ENCODE measurements at regions not wholly inside any gene's neighbourhood (a gene's known extent, or its start where the extent isn't known, plus 50 kb on each side); places are given as distances from the start of the nearest gene placed in this dataset.

- Histone ChIP-seq H3K27me3 (ENCODE audit: insufficient read depth, low read length) (peaks cover under 1% of the 10 kb centered on the region), H3K36me3 (ENCODE audit: insufficient read depth, low read length) (no peaks in the 10 kb centered on the region), H3K9me3 (ENCODE audit: low read length) (no peaks in the 10 kb centered on the region), H2AFZ (ENCODE audit: low read depth, low read length) (no peak overlapping the region), H3K4me3 (ENCODE audit: low read length) (no peak overlapping the region), H3K4me1 (ENCODE audit: insufficient read depth, low read length) (peaks cover 2% of the 10 kb centered on the region)
These were observed 132.7 kb downstream of the KLF13 start for GRCh38 chr15:31459400-31459748.

- H3K4me1 ChIP-seq (ENCODE audit: insufficient read depth, low read length): peaks cover 2% of the 10 kb centered on the region
- H3K36me3 ChIP-seq (ENCODE audit: insufficient read depth, low read length): no peaks in the 10 kb centered on the region
- H3K27me3 ChIP-seq (ENCODE audit: insufficient read depth, low read length): peaks cover 4% of the 10 kb centered on the region
- no peaks in the 10 kb centered on the region for H3K9me3 ChIP-seq (ENCODE audit: low read length)
- H3K4me3 ChIP-seq (ENCODE audit: low read length): no peak overlapping the region
- no peak overlapping the region for H2AFZ ChIP-seq (ENCODE audit: low read depth, low read length)
These were observed 134.7 kb downstream of the KLF13 start for GRCh38 chr15:31461375-31461774.

- Histone ChIP-seq H3K36me3 (ENCODE audit: insufficient read depth, low read length) (no peaks in the 10 kb centered on the region), H3K9me3 (ENCODE audit: low read length) (no peaks in the 10 kb centered on the region), H3K4me3 (ENCODE audit: low read length) (no peak overlapping the region), H3K4me1 (ENCODE audit: insufficient read depth, low read length) (peaks cover 2% of the 10 kb centered on the region), H2AFZ (ENCODE audit: low read depth, low read length) (no peak overlapping the region), H3K27me3 (ENCODE audit: insufficient read depth, low read length) (peaks cover 4% of the 10 kb centered on the region)
These were observed 135.4 kb downstream of the KLF13 start for GRCh38 chr15:31461911-31462480.

GRCh38 chr15:31463521-31464102 lies 137.0 kb downstream of the KLF13 start:
- no peak overlapping the region for H2AFZ ChIP-seq (ENCODE audit: low read depth, low read length)
- no peaks in the 10 kb centered on the region for H3K36me3 ChIP-seq (ENCODE audit: insufficient read depth, low read length)
- H3K27me3 ChIP-seq (ENCODE audit: insufficient read depth, low read length): peaks cover 4% of the 10 kb centered on the region
- H3K4me3 ChIP-seq (ENCODE audit: low read length): no peak overlapping the region
- H3K9me3 ChIP-seq (ENCODE audit: low read length): no peaks in the 10 kb centered on the region
- peaks cover 2% of the 10 kb centered on the region for H3K4me1 ChIP-seq (ENCODE audit: insufficient read depth, low read length)

- H2AFZ ChIP-seq (ENCODE audit: low read depth, low read length): no peak overlapping the region
- no peaks in the 10 kb centered on the region for H3K9me3 ChIP-seq (ENCODE audit: low read length)
- no peak overlapping the region for H3K4me3 ChIP-seq (ENCODE audit: low read length)
- no peaks in the 10 kb centered on the region for H3K36me3 ChIP-seq (ENCODE audit: insufficient read depth, low read length)
- no peaks in the 10 kb centered on the region for H3K4me1 ChIP-seq (ENCODE audit: insufficient read depth, low read length)
- H3K27me3 ChIP-seq (ENCODE audit: insufficient read depth, low read length): peaks cover 4% of the 10 kb centered on the region
These were observed 137.8 kb downstream of the KLF13 start for GRCh38 chr15:31464216-31465082.

GRCh38 chr15:31465083-31465955 lies 138.7 kb downstream of the KLF13 start:
- Histone ChIP-seq H3K27me3 (ENCODE audit: insufficient read depth, low read length) (peaks cover 4% of the 10 kb centered on the region), H2AFZ (ENCODE audit: low read depth, low read length) (no peak overlapping the region), H3K9me3 (ENCODE audit: low read length) (no peaks in the 10 kb centered on the region), H3K36me3 (ENCODE audit: insufficient read depth, low read length) (no peaks in the 10 kb centered on the region), H3K4me3 (ENCODE audit: low read length) (no peak overlapping the region), H3K4me1 (ENCODE audit: insufficient read depth, low read length) (no peaks in the 10 kb centered on the region)

- no peak overlapping the region for H3K4me3 ChIP-seq (ENCODE audit: low read length)
- H3K4me1 ChIP-seq (ENCODE audit: insufficient read depth, low read length): no peaks in the 10 kb centered on the region
- no peak overlapping the region for H2AFZ ChIP-seq (ENCODE audit: low read depth, low read length)
- H3K27me3 ChIP-seq (ENCODE audit: insufficient read depth, low read length): peaks cover 4% of the 10 kb centered on the region
- no peaks in the 10 kb centered on the region for H3K36me3 ChIP-seq (ENCODE audit: insufficient read depth, low read length)
- H3K9me3 ChIP-seq (ENCODE audit: low read length): no peaks in the 10 kb centered on the region
These were observed 140.7 kb downstream of the KLF13 start for GRCh38 chr15:31467361-31467760.

- no peak overlapping the region for H3K4me3 ChIP-seq (ENCODE audit: low read length)
- no peak overlapping the region for H2AFZ ChIP-seq (ENCODE audit: low read depth, low read length)
- H3K36me3 ChIP-seq (ENCODE audit: insufficient read depth, low read length): no peaks in the 10 kb centered on the region
- no peaks in the 10 kb centered on the region for H3K9me3 ChIP-seq (ENCODE audit: low read length)
- H3K27me3 ChIP-seq (ENCODE audit: insufficient read depth, low read length): peaks cover 4% of the 10 kb centered on the region
- H3K4me1 ChIP-seq (ENCODE audit: insufficient read depth, low read length): peaks cover 6% of the 10 kb centered on the region
These were observed 142.5 kb downstream of the KLF13 start for GRCh38 chr15:31468911-31469785.

- peaks cover 6% of the 10 kb centered on the region for H3K4me1 ChIP-seq (ENCODE audit: insufficient read depth, low read length)
- no peaks in the 10 kb centered on the region for H3K27me3 ChIP-seq (ENCODE audit: insufficient read depth, low read length)
- no peak overlapping the region for H3K4me3 ChIP-seq (ENCODE audit: low read length)
- H3K36me3 ChIP-seq (ENCODE audit: insufficient read depth, low read length): no peaks in the 10 kb centered on the region
- H2AFZ ChIP-seq (ENCODE audit: low read depth, low read length): no peak overlapping the region
- H3K9me3 ChIP-seq (ENCODE audit: low read length): no peaks in the 10 kb centered on the region
These were observed 143.3 kb downstream of the KLF13 start for GRCh38 chr15:31469786-31470525.

GRCh38 chr15:31470756-31471155 lies 144.1 kb downstream of the KLF13 start:
- Histone ChIP-seq H3K36me3 (ENCODE audit: insufficient read depth, low read length) (no peaks in the 10 kb centered on the region), H3K27me3 (ENCODE audit: insufficient read depth, low read length) (no peaks in the 10 kb centered on the region), H3K4me3 (ENCODE audit: low read length) (no peak overlapping the region), H3K4me1 (ENCODE audit: insufficient read depth, low read length) (peaks cover 6% of the 10 kb centered on the region), H2AFZ (ENCODE audit: low read depth, low read length) (no peak overlapping the region), H3K9me3 (ENCODE audit: low read length) (no peaks in the 10 kb centered on the region)

- H3K4me1 ChIP-seq (ENCODE audit: insufficient read depth, low read length): peaks cover 6% of the 10 kb centered on the region
- no peaks in the 10 kb centered on the region for H3K27me3 ChIP-seq (ENCODE audit: insufficient read depth, low read length)
- no peak overlapping the region for H2AFZ ChIP-seq (ENCODE audit: low read depth, low read length)
- H3K9me3 ChIP-seq (ENCODE audit: low read length): no peaks in the 10 kb centered on the region
- H3K4me3 ChIP-seq (ENCODE audit: low read length): no peak overlapping the region
- H3K36me3 ChIP-seq (ENCODE audit: insufficient read depth, low read length): no peaks in the 10 kb centered on the region
These were observed 145.2 kb downstream of the KLF13 start for GRCh38 chr15:31471731-31472430.
